ENCODE measurements at regions not wholly inside any gene's neighbourhood (a gene's known extent, or its start where the extent isn't known, plus 50 kb on each side); places are given as distances from the start of the nearest gene placed in this dataset.
"Not testable (repeated sequence)": the region's sequence is repeated elsewhere in the genome, so short reads cannot be mapped to it uniquely, and the experiment has no call there.

GRCh38 chr7:130843703-130844102, 109.7 kb upstream of the KLF14 start:
- no peak overlapping the region for H3K27ac ChIP-seq (ENCODE audit: low read depth, low read length)
- 92 to 95% (median 92%) methylated on average over 11 of the region's 11 CpGs for WGBS, 3 donors

- 78 to 82% (median 80%) methylated on average over 11 of the region's 11 CpGs for WGBS, 3 donors
- no peak overlapping the region for H3K27ac ChIP-seq (ENCODE audit: low read depth, low read length)
Observed at GRCh38 chr7:130844811-130845580, 111.0 kb upstream of the KLF14 start.

DNA sequence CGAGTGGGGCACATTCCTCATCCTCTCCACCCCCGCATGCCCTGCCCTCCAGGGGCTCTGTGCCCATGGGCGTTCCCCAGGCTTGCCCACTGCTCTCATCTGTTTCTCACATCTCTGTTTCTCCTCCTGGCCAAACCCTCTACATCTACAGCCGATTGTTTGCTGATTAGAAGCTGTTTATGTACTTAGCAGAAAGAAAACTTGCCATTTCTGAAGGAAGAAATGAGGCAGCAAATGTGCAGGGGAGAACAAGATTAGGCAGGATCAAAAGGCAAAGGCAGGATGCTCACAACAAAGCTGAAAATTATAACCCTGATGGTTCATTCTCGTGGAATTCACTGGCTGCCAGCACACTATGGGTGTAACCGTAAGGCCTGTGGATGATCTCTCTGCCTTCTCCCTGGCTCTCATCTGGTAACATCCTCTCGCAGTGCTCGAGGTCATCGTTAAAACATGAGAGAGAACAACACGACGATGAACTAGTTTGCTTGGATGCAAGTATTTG, 111.6 kb upstream of the KLF14 start:
- no peak overlapping the region for H3K27ac ChIP-seq (ENCODE audit: low read depth, low read length)
- 59 to 62% (median 60%) methylated on average over 11 of the region's 11 CpGs for WGBS, 3 donors

DNA sequence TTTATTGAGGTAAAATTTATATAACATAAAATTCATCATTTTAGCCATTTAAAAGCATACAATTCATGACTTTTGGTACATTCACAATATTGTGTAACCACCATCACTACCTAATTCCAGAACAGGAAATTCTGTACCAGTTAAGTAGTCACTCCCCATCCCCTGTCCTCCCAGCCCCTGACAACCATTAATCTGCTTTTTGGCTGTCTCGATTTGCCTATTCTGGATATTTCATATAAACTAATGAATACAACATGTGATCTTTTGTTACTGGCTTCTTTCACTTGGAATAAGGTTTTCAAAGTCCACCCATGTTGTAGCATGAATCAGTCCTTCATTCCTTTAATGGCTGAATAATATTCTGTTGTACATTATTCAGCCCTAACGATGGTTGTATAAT, 115.6 kb upstream of the KLF14 start:
- H3K27ac ChIP-seq (ENCODE audit: low read depth, low read length) = no peak overlapping the region
- WGBS, 3 donors = 91 to 95% (median 93%) methylated on average over 2 of the region's 2 CpGs

- H3K27ac ChIP-seq (ENCODE audit: low read depth, low read length) = no peak overlapping the region
- WGBS, 3 donors = 89 to 96% (median 92%) methylated on average over 1 of the region's 1 CpG
Observed at GRCh38 chr7:130850956-130851355, 116.9 kb upstream of the KLF14 start.

DNA sequence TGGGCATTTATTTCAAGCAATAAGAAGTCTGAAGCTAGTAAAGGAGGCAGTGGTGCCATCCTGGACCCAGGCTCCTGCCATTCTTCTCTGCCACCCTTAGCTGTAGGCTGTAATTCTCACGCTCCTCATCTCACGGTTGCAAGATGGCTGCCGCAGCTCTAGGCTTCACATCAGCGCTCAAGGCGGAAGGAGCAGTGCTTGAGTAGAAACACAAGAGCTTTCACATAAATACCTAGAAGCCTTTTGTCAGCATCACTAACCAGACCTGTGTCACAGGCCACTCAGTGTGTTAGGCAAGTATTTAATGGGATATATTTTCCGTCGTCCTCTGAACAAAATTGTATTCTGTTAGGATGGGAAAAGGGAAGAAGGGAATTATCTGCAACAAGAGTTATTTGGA, 118.9 kb upstream of the KLF14 start:
- no peak overlapping the region for H3K27ac ChIP-seq (ENCODE audit: low read depth, low read length)
- 94 to 97% (median 96%) methylated on average over 7 of the region's 7 CpGs for WGBS, 3 donors

GRCh38 chr7:130853503-130854279, 119.7 kb upstream of the KLF14 start:
- WGBS, 3 donors = 88 to 93% (median 89%) methylated on average over 7 of the region's 7 CpGs
- no peak overlapping the region for H3K27ac ChIP-seq (ENCODE audit: low read depth, low read length)

- 76 to 93% (median 91%) methylated on average over 1 of the region's 1 CpG for WGBS, 3 donors
- no peak overlapping the region for H3K27ac ChIP-seq (ENCODE audit: low read depth, low read length)
Observed at GRCh38 chr7:130854481-130854880, 120.5 kb upstream of the KLF14 start.

- H3K27ac ChIP-seq (ENCODE audit: low read depth, low read length) = no peak overlapping the region
Observed at GRCh38 chr7:130856866-130857265, 122.9 kb upstream of the KLF14 start.

DNA sequence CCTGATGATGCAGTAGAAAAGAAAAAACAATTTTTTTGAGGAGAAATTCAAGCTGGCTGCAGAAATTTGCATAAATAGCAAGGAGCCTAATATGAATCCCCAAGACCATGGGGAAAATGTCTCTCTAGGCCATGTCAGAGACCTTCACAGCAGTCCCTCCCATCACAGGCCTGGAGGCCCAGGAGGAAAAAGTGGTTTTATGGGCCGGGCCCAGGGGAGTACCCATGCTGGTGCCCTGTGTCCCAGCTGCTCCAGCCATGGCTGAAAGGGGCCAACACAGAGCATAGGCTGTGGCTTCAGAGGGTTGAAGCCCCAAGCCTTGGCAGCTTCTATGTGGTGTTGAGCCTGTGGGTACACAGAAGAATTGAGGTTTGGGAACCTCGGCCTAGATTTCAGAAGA, 126.8 kb upstream of the KLF14 start:
- not testable (repeated sequence) for H3K27ac ChIP-seq (ENCODE audit: low read depth, low read length)
- 87 to 96% (median 87%) methylated on average over 2 of the region's 2 CpGs for WGBS, 3 donors

GRCh38 chr7:130865408-130866236, 131.6 kb upstream of the KLF14 start:
- H3K27ac ChIP-seq (ENCODE audit: low read depth, low read length) = no peak overlapping the region
- 86 to 92% (median 89%) methylated on average over 4 of the region's 4 CpGs for WGBS, 3 donors

DNA sequence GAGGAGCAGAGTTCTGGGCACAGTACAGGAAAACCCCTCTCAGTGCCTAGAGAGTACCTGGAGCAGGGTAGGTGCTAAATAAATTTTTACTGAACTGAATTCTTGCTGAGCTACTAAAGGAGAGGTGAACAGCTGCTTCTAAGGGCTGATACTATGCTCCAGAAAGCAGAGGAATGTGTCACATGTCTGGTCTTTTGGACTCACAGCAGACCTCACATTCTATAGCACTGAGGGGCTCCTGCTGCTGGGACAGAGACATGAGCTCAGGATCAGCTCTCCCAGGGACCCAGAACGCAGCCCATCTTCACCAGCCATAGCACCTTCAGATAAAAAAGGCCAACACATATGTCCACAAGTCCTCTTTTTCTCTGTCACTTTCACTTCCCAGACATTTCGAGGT, 133.0 kb upstream of the KLF14 start:
- H3K27ac ChIP-seq (ENCODE audit: low read depth, low read length) = no peak overlapping the region
- 88 to 100% (median 90%) methylated on average over 2 of the region's 2 CpGs for WGBS, 3 donors

GRCh38 chr7:130867581-130868136, 133.7 kb upstream of the KLF14 start:
- 43 to 78% (median 66%) methylated on average over 1 of the region's 1 CpG for WGBS, 3 donors

GRCh38 chr7:130868139-130868538, 134.1 kb upstream of the KLF14 start:
- WGBS, 3 donors = 77 to 89% (median 84%) methylated on average over 6 of the region's 6 CpGs
- no peak overlapping the region for H3K27ac ChIP-seq (ENCODE audit: low read depth, low read length)

More at GRCh38 chr7:130867581-130868136, 133.7 kb upstream of the KLF14 start:
- H3K27ac ChIP-seq (ENCODE audit: low read depth, low read length) = no peak overlapping the region

GRCh38 chr7:130869918-130870317, 135.9 kb upstream of the KLF14 start:
- no peak overlapping the region for H3K27ac ChIP-seq (ENCODE audit: low read depth, low read length)
- 89 to 92% (median 92%) methylated on average over 3 of the region's 3 CpGs for WGBS, 3 donors

DNA sequence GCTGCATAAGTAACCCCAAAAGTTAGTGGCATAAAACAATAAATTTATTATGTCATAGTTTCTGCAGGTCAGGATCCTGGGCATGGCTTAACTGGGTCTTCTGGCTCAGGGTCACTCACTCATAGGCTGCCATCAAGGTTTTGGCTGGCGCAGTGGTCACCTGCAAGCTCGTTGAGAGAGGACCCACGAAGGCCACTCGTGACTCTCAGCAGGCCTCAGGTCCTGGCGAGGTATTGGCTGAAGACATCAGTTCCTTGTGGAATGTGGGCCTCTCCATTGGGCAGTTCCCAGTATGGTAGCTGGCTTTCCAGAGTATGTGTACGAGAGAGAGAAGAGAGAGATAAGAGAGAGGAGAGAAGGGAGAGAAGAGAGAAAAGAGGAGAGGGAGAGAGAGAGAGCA, 138.3 kb upstream of the KLF14 start:
- H3K27ac ChIP-seq (ENCODE audit: low read depth, low read length) = no peak overlapping the region
- 91 to 93% (median 93%) methylated on average over 6 of the region's 6 CpGs for WGBS, 3 donors

- WGBS, 3 donors = 66 to 89% (median 70%) methylated on average over 8 of the region's 8 CpGs
- H3K27ac ChIP-seq (ENCODE audit: low read depth, low read length) = no peak overlapping the region
Observed at GRCh38 chr7:130872756-130873448, 138.9 kb upstream of the KLF14 start.
